OCI-LY7 (cell line): ENCODE measurements at regions not wholly inside any gene's neighbourhood (a gene's known extent, or its start where the extent isn't known, plus 50 kb on each side); places are given as distances from the start of the nearest gene placed in this dataset.

ENCODE experiments used
- BruUV-seq: library from RNA; stranded (reverse); fragments of 400-500 nt; replicated peaks from 2 replicates; lab custom pipeline; 2021; lab: Mats Ljungman, UMichigan
- CTCF ChIA-PET: fragments of 300-600 bp; sonication (Branson Sonifier 250); formaldehyde crosslinking; loops from one replicate; lab custom pipeline; 2022; ENCODE audit warnings: antibody characterized with exemption; ENCODE audit not compliant: unreplicated experiment; lab: Charles Lee
- POLR2A ChIA-PET: fragments of 300-600 bp; sonication (Branson Sonifier 250); formaldehyde crosslinking; loops from one replicate; lab custom pipeline; 2022; ENCODE audit warnings: antibody characterized with exemption; lab: Charles Lee
- DNase-seq: peaks from one replicate; pipeline ENCODE4 v3.0.0-alpha.2; 2015; ENCODE audit warnings: low spot score
- H2AFZ ChIP-seq: fragments of 200-600 bp; sonication (generic), shearing (Covaris generic); 2 replicates; pipeline ENCODE4 v1.6.1; 2014; ENCODE audit warnings: mild to moderate bottlenecking, antibody characterized with exemption, low read length, moderate library complexity
- H3K27ac ChIP-seq: fragments of 200-600 bp; sonication (generic); 2 replicates; pipeline ENCODE4 v1.5.1; 2014; ENCODE audit warnings: mixed run types, low read depth, mild to moderate bottlenecking, moderate library complexity, low read length, inconsistent platforms; ENCODE audit not compliant: poor library complexity, severe bottlenecking
- H3K36me3 ChIP-seq: fragments of 200-600 bp; sonication (generic); 2 replicates; pipeline ENCODE4 v1.6.1; 2014; ENCODE audit warnings: mild to moderate bottlenecking, antibody characterized with exemption, low read length, moderate library complexity, mixed read lengths; ENCODE audit not compliant: insufficient read depth
- H3K4me1 ChIP-seq: fragments of 200-600 bp; sonication (generic); 2 replicates; pipeline ENCODE4 v1.5.1; 2014; ENCODE audit warnings: mild to moderate bottlenecking, low read length; ENCODE audit not compliant: insufficient read depth, poor library complexity, severe bottlenecking
- H3K4me2 ChIP-seq: fragments of 200-600 bp; sonication (generic); 2 replicates; pipeline ENCODE4 v1.6.1; 2014; ENCODE audit warnings: mild to moderate bottlenecking, low read length
- H3K4me3 ChIP-seq: fragments of 200-600 bp; sonication (generic); 2 replicates; pipeline ENCODE4 v1.5.1; 2014; ENCODE audit warnings: mild to moderate bottlenecking, low read depth, low read length; ENCODE audit not compliant: poor library complexity, severe bottlenecking
- H3K79me2 ChIP-seq: fragments of 200-600 bp; sonication (generic); 2 replicates; pipeline ENCODE4 v1.6.1; 2016; ENCODE audit warnings: low read depth, mild to moderate bottlenecking, low read length, moderate library complexity, mixed read lengths; ENCODE audit not compliant: insufficient read depth
- H3K9me2 ChIP-seq: fragments of 200-600 bp; sonication (generic); 2 replicates; pipeline ENCODE4 v1.6.1; 2016; ENCODE audit warnings: mild to moderate bottlenecking, low read length, mixed read lengths; ENCODE audit not compliant: insufficient read depth
- H3K9me3 ChIP-seq: fragments of 200-600 bp; sonication (generic); 2 replicates; pipeline ENCODE4 v1.6.1; 2014; ENCODE audit warnings: mild to moderate bottlenecking, mixed run types, low read length, mixed read lengths
- H4K20me1 ChIP-seq: fragments of 200-600 bp; sonication (generic); 2 replicates; pipeline ENCODE4 v1.6.1; 2014; ENCODE audit warnings: mild to moderate bottlenecking, antibody characterized with exemption, low read length, moderate library complexity, mixed read lengths; ENCODE audit not compliant: insufficient read depth
- EZH2phosphoT487 ChIP-seq: fragments of 200-600 bp; sonication (generic); IDR thresholded peaks from 2 replicates; pipeline ENCODE4 v1.6.1; 2018; ENCODE audit warnings: low read depth, borderline replicate concordance, mild to moderate bottlenecking, mixed run types, antibody characterized with exemption, low read length, moderate library complexity, mixed read lengths
- intact Hi-C: fragments of 100-400 bp; cut with micrococcal nuclease; formaldehyde crosslinking; loops from one replicate; pipeline ENCODE4 v1.10.0; 2022; ENCODE audit not compliant: unreplicated experiment
- TF ChIP-seq, protein P1 (sequence below): fragments of 200-600 bp; sonication (generic); conservative IDR thresholded peaks from 2 replicates; pipeline ENCODE4 v1.5.1; 2014; ENCODE audit warnings: mild to moderate bottlenecking, antibody characterized with exemption, low read length, moderate library complexity, mixed read lengths

- DNase-seq: no peak
- Histone ChIP-seq H3K27ac (no peak overlapping the region), H3K4me2 (no peak overlapping the region), H3K79me2 (no peaks in the 10 kb centered on the region), H3K4me3 (no peak overlapping the region), H4K20me1 (no peaks in the 10 kb centered on the region), H3K9me2 (no peaks in the 10 kb centered on the region), H2AFZ (no peak overlapping the region), H3K9me3 (no peaks in the 10 kb centered on the region), H3K4me1 (no peaks in the 10 kb centered on the region), H3K36me3 (no peaks in the 10 kb centered on the region)
- intact Hi-C loops: no loop called here
- POLR2A ChIA-PET: no interaction called here
- BruUV-seq: no TSS peak
- no peak for TF ChIP-seq EZH2phosphoT487
- TF ChIP-seq, protein P1, sequence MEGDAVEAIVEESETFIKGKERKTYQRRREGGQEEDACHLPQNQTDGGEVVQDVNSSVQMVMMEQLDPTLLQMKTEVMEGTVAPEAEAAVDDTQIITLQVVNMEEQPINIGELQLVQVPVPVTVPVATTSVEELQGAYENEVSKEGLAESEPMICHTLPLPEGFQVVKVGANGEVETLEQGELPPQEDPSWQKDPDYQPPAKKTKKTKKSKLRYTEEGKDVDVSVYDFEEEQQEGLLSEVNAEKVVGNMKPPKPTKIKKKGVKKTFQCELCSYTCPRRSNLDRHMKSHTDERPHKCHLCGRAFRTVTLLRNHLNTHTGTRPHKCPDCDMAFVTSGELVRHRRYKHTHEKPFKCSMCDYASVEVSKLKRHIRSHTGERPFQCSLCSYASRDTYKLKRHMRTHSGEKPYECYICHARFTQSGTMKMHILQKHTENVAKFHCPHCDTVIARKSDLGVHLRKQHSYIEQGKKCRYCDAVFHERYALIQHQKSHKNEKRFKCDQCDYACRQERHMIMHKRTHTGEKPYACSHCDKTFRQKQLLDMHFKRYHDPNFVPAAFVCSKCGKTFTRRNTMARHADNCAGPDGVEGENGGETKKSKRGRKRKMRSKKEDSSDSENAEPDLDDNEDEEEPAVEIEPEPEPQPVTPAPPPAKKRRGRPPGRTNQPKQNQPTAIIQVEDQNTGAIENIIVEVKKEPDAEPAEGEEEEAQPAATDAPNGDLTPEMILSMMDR: no peak
- CTCF ChIA-PET: no interaction called here
Observed at GRCh38 chr10:70978816-70979480, 90.6 kb upstream of the PCBD1 start.

DNA sequence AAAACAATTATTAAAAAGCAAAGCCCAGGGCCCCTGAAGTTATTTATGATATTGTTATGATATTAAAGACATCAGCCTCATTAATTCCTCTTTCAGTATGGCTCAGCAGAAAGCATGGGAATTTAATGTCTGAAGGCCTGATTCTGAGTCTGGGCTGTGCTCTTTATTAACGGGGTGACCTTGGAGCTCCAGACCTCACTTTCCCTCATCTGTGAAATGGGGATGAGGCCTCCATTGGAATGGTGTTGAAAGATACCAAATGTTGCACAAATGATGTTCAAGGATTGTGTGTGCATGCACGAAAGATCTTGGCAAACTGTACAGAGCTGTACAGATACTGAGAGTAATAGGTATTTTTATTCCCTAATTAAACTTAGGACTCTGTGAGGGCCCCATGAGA lies 92.3 kb upstream of the PCBD1 start:
- DNase-seq: no peak
- TF ChIP-seq, protein P1: no peak
- TF ChIP-seq EZH2phosphoT487: no peak
- no peaks in the 10 kb centered on the region for H4K20me1 ChIP-seq
- CTCF ChIA-PET: no interaction called here
- H3K4me1 ChIP-seq: no peaks in the 10 kb centered on the region
- BruUV-seq: no TSS peak
- no peaks in the 10 kb centered on the region for H3K36me3 ChIP-seq
- POLR2A ChIA-PET: no interaction called here
- no peaks in the 10 kb centered on the region for H3K9me3 ChIP-seq
- H2AFZ ChIP-seq: no peak overlapping the region
- H3K79me2 ChIP-seq: no peaks in the 10 kb centered on the region
- intact Hi-C loops: no loop called here
- H3K9me2 ChIP-seq: no peaks in the 10 kb centered on the region
- no peak overlapping the region for H3K27ac ChIP-seq
- no peak overlapping the region for H3K4me3 ChIP-seq
- no peak overlapping the region for H3K4me2 ChIP-seq

GRCh38 chr10:70981171-70981836 lies 92.9 kb upstream of the PCBD1 start:
- H2AFZ ChIP-seq: no peak overlapping the region
- no TSS peak for BruUV-seq

More at GRCh38 chr10:70981171-70981836, 92.9 kb upstream of the PCBD1 start:
- no peak overlapping the region for H3K27ac ChIP-seq
- no peaks in the 10 kb centered on the region for H3K9me2 ChIP-seq
- no peaks in the 10 kb centered on the region for H4K20me1 ChIP-seq
- DNase-seq: no peak
- H3K36me3 ChIP-seq: no peaks in the 10 kb centered on the region
- no peaks in the 10 kb centered on the region for H3K9me3 ChIP-seq
- TF ChIP-seq, protein P1: no peak
- TF ChIP-seq EZH2phosphoT487: no peak
- H3K4me1 ChIP-seq: no peaks in the 10 kb centered on the region
- POLR2A ChIA-PET: no interaction called here
- CTCF ChIA-PET: no interaction called here
- no peak overlapping the region for H3K4me3 ChIP-seq
- H3K4me2 ChIP-seq: no peak overlapping the region
- intact Hi-C loops: no loop called here
- H3K79me2 ChIP-seq: no peaks in the 10 kb centered on the region
